OCI-LY3 (cell line): ENCODE measurements at regions not wholly inside any gene's neighbourhood (a gene's known extent, or its start where the extent isn't known, plus 50 kb on each side); places are given as distances from the start of the nearest gene placed in this dataset.

Experiments
- H2AFZ ChIP-seq: fragments of 200-600, 300-600 bp; shearing (Covaris generic); 2 replicates; pipeline ENCODE4 v1.6.0; 2014; ENCODE audit warnings: antibody characterized with exemption, low read depth, low read length
- H3K27ac ChIP-seq: fragments of 200-600, 300-600 bp; sonication (generic); 2 replicates; pipeline ENCODE4 v1.5.1; 2014; ENCODE audit warnings: mild to moderate bottlenecking, low read length, moderate library complexity, mixed read lengths
- H3K27me3 ChIP-seq: fragments of 200-600, 300-600 bp; sonication (generic); 2 replicates; pipeline ENCODE4 v1.6.1; 2014; ENCODE audit warnings: low read depth, low read length, mixed read lengths
- H3K36me3 ChIP-seq: fragments of 200-600, 300-600 bp; sonication (generic); replicated peaks from 2 replicates; pipeline ENCODE3; 2014; ENCODE audit warnings: low read depth, low read length, mixed read lengths
- H3K4me1 ChIP-seq: fragments of 300-600, 200-600 bp; sonication (generic); 2 replicates; pipeline ENCODE4 v1.6.1; 2014; ENCODE audit warnings: low read length, mixed read lengths
- H3K4me2 ChIP-seq: fragments of 200-600, 300-600 bp; sonication (generic); 2 replicates; pipeline ENCODE4 v1.6.1; 2014; ENCODE audit warnings: low read length, mixed read lengths
- H3K4me3 ChIP-seq: fragments of 300-600, 200-600 bp; sonication (generic); 2 replicates; pipeline ENCODE4 v1.5.1; 2014; ENCODE audit warnings: antibody characterized with exemption, mild to moderate bottlenecking, low read length, moderate library complexity
- H3K79me2 ChIP-seq: fragments of 300-600, 200-600 bp; shearing (Covaris generic); 2 replicates; pipeline ENCODE4 v1.6.1; 2014; ENCODE audit warnings: mild to moderate bottlenecking, low read length, mixed read lengths
- H3K9ac ChIP-seq: fragments of 300-600, 200-600 bp; shearing (Covaris generic); 2 replicates; pipeline ENCODE4 v1.6.0; 2014; ENCODE audit warnings: mild to moderate bottlenecking, low read length, moderate library complexity
- H3K9me3 ChIP-seq: fragments of 200-600, 300-600 bp; shearing (Covaris generic); 2 replicates; pipeline ENCODE4 v1.6.1; 2014; ENCODE audit warnings: low read length, mixed read lengths; ENCODE audit not compliant: insufficient read depth
- H4K20me1 ChIP-seq: fragments of 200-600, 300-600 bp; sonication (generic); 2 replicates; pipeline ENCODE4 v1.6.1; 2016; ENCODE audit warnings: low read length, mixed read lengths; ENCODE audit not compliant: insufficient read depth
- EZH2phosphoT487 ChIP-seq: fragments of 200-600 bp; shearing (Covaris generic); IDR thresholded peaks from 2 replicates; pipeline ENCODE4 v1.6.1; 2018; ENCODE audit warnings: antibody characterized with exemption, mixed run types, low read depth
- TF ChIP-seq, protein P1 (sequence below): fragments of 200-600, 300-600 bp; sonication (generic); IDR thresholded peaks from 2 replicates; pipeline ENCODE4 v1.5.1; 2014; ENCODE audit warnings: antibody characterized with exemption, low read length, low read depth

DNA sequence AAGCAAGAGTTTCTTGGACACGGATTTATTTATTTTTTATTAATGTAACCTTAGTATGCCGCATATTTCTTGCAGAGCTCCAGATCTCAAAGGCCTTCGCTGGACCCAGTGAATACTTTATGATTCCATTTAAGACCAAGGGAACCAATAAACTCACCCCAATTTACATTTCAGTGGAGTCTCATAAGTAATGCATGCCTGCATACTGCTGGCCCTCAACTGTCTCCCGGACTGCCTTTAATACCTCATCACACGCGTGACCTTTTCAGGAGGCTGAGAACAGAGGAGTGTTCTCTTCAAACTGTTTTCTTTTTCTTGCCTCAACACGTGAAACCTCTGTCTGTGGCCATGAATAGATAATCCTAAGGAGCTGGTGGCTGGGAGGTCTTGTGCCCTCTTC, 240.9 kb downstream of the STIM2 start:
- Histone ChIP-seq H2AFZ (no peak overlapping the region), H3K36me3 (no peaks in the 10 kb centered on the region), H3K9me3 (no peaks in the 10 kb centered on the region), H3K4me1 (no peaks in the 10 kb centered on the region), H3K27me3 (peaks cover 10% of the 10 kb centered on the region; the same call in 1 of the 2 replicates), H3K4me3 (no peak overlapping the region), H3K9ac (no peak overlapping the region), H3K27ac (no peak overlapping the region), H4K20me1 (no peaks in the 10 kb centered on the region), H3K4me2 (no peak overlapping the region), H3K79me2 (no peaks in the 10 kb centered on the region)
- no peak for TF ChIP-seq EZH2phosphoT487
- TF ChIP-seq, protein P1, sequence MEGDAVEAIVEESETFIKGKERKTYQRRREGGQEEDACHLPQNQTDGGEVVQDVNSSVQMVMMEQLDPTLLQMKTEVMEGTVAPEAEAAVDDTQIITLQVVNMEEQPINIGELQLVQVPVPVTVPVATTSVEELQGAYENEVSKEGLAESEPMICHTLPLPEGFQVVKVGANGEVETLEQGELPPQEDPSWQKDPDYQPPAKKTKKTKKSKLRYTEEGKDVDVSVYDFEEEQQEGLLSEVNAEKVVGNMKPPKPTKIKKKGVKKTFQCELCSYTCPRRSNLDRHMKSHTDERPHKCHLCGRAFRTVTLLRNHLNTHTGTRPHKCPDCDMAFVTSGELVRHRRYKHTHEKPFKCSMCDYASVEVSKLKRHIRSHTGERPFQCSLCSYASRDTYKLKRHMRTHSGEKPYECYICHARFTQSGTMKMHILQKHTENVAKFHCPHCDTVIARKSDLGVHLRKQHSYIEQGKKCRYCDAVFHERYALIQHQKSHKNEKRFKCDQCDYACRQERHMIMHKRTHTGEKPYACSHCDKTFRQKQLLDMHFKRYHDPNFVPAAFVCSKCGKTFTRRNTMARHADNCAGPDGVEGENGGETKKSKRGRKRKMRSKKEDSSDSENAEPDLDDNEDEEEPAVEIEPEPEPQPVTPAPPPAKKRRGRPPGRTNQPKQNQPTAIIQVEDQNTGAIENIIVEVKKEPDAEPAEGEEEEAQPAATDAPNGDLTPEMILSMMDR = no peak

DNA sequence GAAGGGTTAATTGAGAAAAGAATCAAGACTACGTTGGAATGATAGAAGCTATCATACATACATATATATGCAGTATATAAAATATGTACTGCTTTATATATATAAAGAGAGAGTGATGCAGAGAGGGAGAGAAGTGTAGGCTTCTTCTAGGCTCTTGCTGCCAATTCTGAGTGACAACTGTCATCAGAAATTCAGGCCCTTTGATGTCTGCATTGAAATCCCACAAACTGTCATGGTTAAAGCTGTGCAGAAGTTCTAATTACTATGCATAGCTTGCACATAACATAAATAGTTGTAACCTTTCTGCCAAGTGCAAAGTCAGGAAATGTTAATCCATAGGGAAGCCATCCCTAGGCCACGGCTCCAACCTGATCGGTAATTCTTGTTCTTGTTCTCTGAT, 251.0 kb downstream of the STIM2 start:
- no peaks in the 10 kb centered on the region for H3K4me1 ChIP-seq
- H3K4me3 ChIP-seq = no peak overlapping the region
- H3K27me3 ChIP-seq = no peaks in the 10 kb centered on the region; the same call in 1 of the 2 replicates
- no peak overlapping the region for H2AFZ ChIP-seq
- H3K36me3 ChIP-seq = no peaks in the 10 kb centered on the region
- H4K20me1 ChIP-seq = no peaks in the 10 kb centered on the region
- no peaks in the 10 kb centered on the region for H3K9me3 ChIP-seq
- TF ChIP-seq, protein P1 = no peak
- TF ChIP-seq EZH2phosphoT487 = no peak
- H3K27ac ChIP-seq = no peak overlapping the region
- H3K79me2 ChIP-seq = no peaks in the 10 kb centered on the region
- no peak overlapping the region for H3K9ac ChIP-seq
- H3K4me2 ChIP-seq = no peak overlapping the region

DNA sequence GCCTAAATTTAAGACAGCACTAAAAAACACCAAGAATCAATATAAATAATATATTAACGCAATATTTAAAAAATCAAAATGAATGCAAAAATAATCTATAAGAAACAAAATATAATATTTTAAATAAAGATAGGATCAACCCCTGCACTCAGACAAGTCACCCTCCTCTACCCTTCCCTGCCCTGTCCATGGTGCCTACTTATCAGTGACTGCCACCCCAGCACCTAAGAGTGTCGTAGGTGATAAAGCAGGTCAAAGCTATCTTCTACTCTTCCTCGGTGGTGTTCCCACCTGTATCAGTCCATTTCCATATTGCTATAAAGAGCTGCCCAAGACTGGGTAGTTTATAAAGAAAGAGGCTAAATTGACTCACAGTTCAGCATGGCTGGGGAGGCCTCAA, 251.9 kb downstream of the STIM2 start:
- no peaks in the 10 kb centered on the region for H3K79me2 ChIP-seq
- H2AFZ ChIP-seq = no peak overlapping the region
- H3K4me3 ChIP-seq = no peak overlapping the region
- H3K36me3 ChIP-seq = no peaks in the 10 kb centered on the region
- no peaks in the 10 kb centered on the region for H4K20me1 ChIP-seq
- no peaks in the 10 kb centered on the region for H3K4me1 ChIP-seq
- H3K9ac ChIP-seq = no peak overlapping the region
- no peak for TF ChIP-seq EZH2phosphoT487
- TF ChIP-seq, protein P1 = no peak
- no peaks in the 10 kb centered on the region for H3K9me3 ChIP-seq
- no peak overlapping the region for H3K27ac ChIP-seq
- no peaks in the 10 kb centered on the region; the same call in 1 of the 2 replicates for H3K27me3 ChIP-seq
- no peak overlapping the region for H3K4me2 ChIP-seq

GRCh38 chr4:27115221-27115620, 254.6 kb downstream of the STIM2 start:
- Histone ChIP-seq H3K36me3 (no peaks in the 10 kb centered on the region), H3K4me2 (no peak overlapping the region), H3K9me3 (no peaks in the 10 kb centered on the region), H3K27ac (no peak overlapping the region), H2AFZ (no peak overlapping the region), H3K79me2 (no peaks in the 10 kb centered on the region), H3K4me1 (no peaks in the 10 kb centered on the region), H3K9ac (no peak overlapping the region), H3K4me3 (no peak overlapping the region), H4K20me1 (no peaks in the 10 kb centered on the region), H3K27me3 (no peaks in the 10 kb centered on the region)
- TF ChIP-seq EZH2phosphoT487 = no peak
- TF ChIP-seq, protein P1 = no peak
